Uterus (tissue), 2 donors: ENCODE measurements at regions not wholly inside any gene's neighbourhood (a gene's known extent, or its start where the extent isn't known, plus 50 kb on each side); places are given as distances from the start of the nearest gene placed in this dataset.

Experiments
- POLR2A ChIP-seq, 2 donors: fragments of 450-650 bp; IDR thresholded peaks; one replicate each; pipeline ENCODE4 v1.6.1; 2016; ENCODE audit warnings: antibody characterized with exemption in 2 of 2, mild to moderate bottlenecking in 1 of 2, moderate library complexity in 1 of 2
- TF ChIP-seq, protein P1 (sequence below), 4 experiments: fragments of 200-600 bp in 2 of 4; fragments of 450-650 bp in 2 of 4; sonication (generic) in 2 of 4; IDR thresholded peaks; one replicate each; pipeline ENCODE4 v1.5.1; 2016 to 2019; ENCODE audit warnings: antibody characterized with exemption in 4 of 4, mild to moderate bottlenecking in 2 of 4, moderate library complexity in 1 of 4

DNA sequence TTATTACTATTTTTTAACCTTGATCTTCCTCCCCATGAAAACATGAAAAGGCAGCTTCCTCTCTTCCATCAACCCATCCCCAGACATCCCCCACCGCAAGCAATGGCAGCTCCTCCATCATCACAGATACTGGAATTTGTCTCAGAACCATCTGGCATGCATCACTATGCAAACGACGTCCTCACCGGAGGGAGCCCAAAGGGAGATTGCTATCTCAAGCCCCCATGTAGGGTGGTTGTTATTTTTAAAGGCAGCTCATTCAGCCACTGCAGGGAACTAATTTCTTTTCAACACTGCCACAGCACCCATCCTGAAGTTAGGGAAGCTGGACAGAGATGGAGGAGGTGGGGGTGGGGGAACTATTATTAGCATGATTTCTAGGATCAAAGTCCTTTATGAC, 222.5 kb downstream of the FOXL1 start:
- TF ChIP-seq POLR2A (IDR thresholded peaks at IDR 0.05), result no peak
- TF ChIP-seq, protein P1, sequence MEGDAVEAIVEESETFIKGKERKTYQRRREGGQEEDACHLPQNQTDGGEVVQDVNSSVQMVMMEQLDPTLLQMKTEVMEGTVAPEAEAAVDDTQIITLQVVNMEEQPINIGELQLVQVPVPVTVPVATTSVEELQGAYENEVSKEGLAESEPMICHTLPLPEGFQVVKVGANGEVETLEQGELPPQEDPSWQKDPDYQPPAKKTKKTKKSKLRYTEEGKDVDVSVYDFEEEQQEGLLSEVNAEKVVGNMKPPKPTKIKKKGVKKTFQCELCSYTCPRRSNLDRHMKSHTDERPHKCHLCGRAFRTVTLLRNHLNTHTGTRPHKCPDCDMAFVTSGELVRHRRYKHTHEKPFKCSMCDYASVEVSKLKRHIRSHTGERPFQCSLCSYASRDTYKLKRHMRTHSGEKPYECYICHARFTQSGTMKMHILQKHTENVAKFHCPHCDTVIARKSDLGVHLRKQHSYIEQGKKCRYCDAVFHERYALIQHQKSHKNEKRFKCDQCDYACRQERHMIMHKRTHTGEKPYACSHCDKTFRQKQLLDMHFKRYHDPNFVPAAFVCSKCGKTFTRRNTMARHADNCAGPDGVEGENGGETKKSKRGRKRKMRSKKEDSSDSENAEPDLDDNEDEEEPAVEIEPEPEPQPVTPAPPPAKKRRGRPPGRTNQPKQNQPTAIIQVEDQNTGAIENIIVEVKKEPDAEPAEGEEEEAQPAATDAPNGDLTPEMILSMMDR (IDR thresholded peaks at IDR 0.05), result no peak
